Suprapubic skin (tissue), 3 donors: ENCODE measurements at regions not wholly inside any gene's neighbourhood (a gene's known extent, or its start where the extent isn't known, plus 50 kb on each side); places are given as distances from the start of the nearest gene placed in this dataset.

Source experiments
- POLR2A ChIP-seq, 2 donors: fragments of 450-650 bp; IDR thresholded peaks; one replicate each; pipeline ENCODE4 v1.6.1; 2017; ENCODE audit warnings: antibody characterized with exemption in 2 of 2, mild to moderate bottlenecking in 2 of 2, moderate library complexity in 2 of 2
- TF ChIP-seq, protein P1 (sequence below), 2 donors: fragments of 200-600 bp in 1 of 2; fragments of 450-650 bp in 1 of 2; sonication (generic) in 1 of 2; IDR thresholded peaks; one replicate each; pipeline ENCODE4 v1.5.1; 2016 to 2019; ENCODE audit warnings: antibody characterized with exemption in 2 of 2, mild to moderate bottlenecking in 1 of 2, moderate library complexity in 1 of 2

DNA sequence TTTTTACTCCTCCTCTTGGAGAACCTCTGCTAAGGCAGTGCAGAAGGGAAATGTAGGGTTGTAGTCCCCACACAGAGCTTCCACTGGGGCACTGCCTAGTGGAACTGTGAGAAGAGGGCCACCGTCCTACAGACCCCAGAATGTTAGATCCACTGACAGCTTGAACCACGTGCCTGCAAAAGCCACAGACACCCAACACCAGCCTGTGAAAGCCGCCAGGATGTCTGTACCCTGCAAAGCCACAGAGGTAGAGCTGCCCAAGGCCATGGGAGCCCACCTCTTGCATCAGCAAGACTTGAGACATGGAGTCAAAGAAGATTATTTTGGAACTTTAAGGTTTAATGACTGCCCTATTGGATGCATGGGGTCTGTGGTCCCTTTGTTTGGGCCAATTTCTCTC, 112.1 kb downstream of the RSL24D1 start:
- TF ChIP-seq, protein P1, sequence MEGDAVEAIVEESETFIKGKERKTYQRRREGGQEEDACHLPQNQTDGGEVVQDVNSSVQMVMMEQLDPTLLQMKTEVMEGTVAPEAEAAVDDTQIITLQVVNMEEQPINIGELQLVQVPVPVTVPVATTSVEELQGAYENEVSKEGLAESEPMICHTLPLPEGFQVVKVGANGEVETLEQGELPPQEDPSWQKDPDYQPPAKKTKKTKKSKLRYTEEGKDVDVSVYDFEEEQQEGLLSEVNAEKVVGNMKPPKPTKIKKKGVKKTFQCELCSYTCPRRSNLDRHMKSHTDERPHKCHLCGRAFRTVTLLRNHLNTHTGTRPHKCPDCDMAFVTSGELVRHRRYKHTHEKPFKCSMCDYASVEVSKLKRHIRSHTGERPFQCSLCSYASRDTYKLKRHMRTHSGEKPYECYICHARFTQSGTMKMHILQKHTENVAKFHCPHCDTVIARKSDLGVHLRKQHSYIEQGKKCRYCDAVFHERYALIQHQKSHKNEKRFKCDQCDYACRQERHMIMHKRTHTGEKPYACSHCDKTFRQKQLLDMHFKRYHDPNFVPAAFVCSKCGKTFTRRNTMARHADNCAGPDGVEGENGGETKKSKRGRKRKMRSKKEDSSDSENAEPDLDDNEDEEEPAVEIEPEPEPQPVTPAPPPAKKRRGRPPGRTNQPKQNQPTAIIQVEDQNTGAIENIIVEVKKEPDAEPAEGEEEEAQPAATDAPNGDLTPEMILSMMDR (IDR thresholded peaks at IDR 0.05): no peak
- TF ChIP-seq POLR2A (IDR thresholded peaks at IDR 0.05): no peak
